Endothelial cell of umbilical vein (primary cell): ENCODE measurements at regions not wholly inside any gene's neighbourhood (a gene's known extent, or its start where the extent isn't known, plus 50 kb on each side); places are given as distances from the start of the nearest gene placed in this dataset.

Experiments used
- BruUV-seq: library from RNA; stranded (reverse); fragments of 400-500 nt; replicated peaks from 2 replicates; lab custom pipeline; 2021; lab: Mats Ljungman, UMichigan
- CTCF ChIA-PET: fragments of 300-600, 350-600 bp; sonication (Branson Sonifier 250); formaldehyde crosslinking; loops from one replicate; lab custom pipeline; 2021; ENCODE audit warnings: antibody characterized with exemption, inconsistent platforms; lab: Charles Lee
- POLR2A ChIA-PET: fragments of 300-600, 350-600 bp; sonication (Branson Sonifier 250); formaldehyde crosslinking; loops from one replicate; lab custom pipeline; 2021; ENCODE audit warnings: antibody characterized with exemption, inconsistent platforms; lab: Charles Lee
- DNase-seq: peaks from one replicate; pipeline ENCODE4 v3.0.0-alpha.2; 2011; ENCODE audit warnings: low read depth, low spot score
- FAIRE-seq: peaks from 2 replicates; lab custom pipeline; 2011; peaks lifted over from hg19 to GRCh38; lab: Jason Lieb, UNC
- H2AFZ ChIP-seq: 2 replicates; pipeline ENCODE4 v1.6.0; 2012; ENCODE audit warnings: low read depth, low read length, control low read depth, inconsistent platforms
- H3K27ac ChIP-seq: 2 replicates; pipeline ENCODE4 v1.5.1; 2011; ENCODE audit warnings: low read depth, mild to moderate bottlenecking, control low read depth, low read length, moderate library complexity; ENCODE audit not compliant: insufficient read depth
- H3K27me3 ChIP-seq, 2 experiments: 2 replicates each; pipeline versions ENCODE4 v1.6.0 to v1.6.1; 2011; ENCODE audit warnings: low read length in 2 of 2, mixed read lengths in 1 of 2; ENCODE audit not compliant: control insufficient read depth in 2 of 2, insufficient read depth in 2 of 2
- H3K36me3 ChIP-seq, 2 experiments: 2 replicates in 1 of 2; 3 replicates in 1 of 2; pipeline ENCODE4 v1.5.1; 2011; ENCODE audit warnings: low read length in 2 of 2, mild to moderate bottlenecking in 1 of 2, moderate library complexity in 1 of 2; ENCODE audit not compliant: control insufficient read depth in 2 of 2, insufficient read depth in 2 of 2; ENCODE audit errors: extremely low read depth in 1 of 2
- H3K4me1 ChIP-seq: 3 replicates; pipeline ENCODE4 v1.5.1; 2011; ENCODE audit warnings: mild to moderate bottlenecking, low read length; ENCODE audit not compliant: control insufficient read depth, insufficient read depth; ENCODE audit errors: extremely low read depth
- H3K4me2 ChIP-seq: 2 replicates; pipeline ENCODE4 v1.6.1; 2011; ENCODE audit warnings: low read length, control low read depth, mixed read lengths; ENCODE audit not compliant: insufficient read depth
- H3K4me3 ChIP-seq, 3 experiments: fragments of 200-600 bp in 1 of 3; sonication (generic), shearing (Covaris generic) in 1 of 3; replicated peaks in 1 of 3; 2 replicates each; pipeline ENCODE4 v1.5.1; 2011 to 2016; ENCODE audit warnings: control low read depth in 3 of 3, low read length in 3 of 3, mild to moderate bottlenecking in 2 of 3, inconsistent platforms in 1 of 3, low read depth in 1 of 3, moderate library complexity in 1 of 3; ENCODE audit not compliant: insufficient read depth in 1 of 3
- H3K79me2 ChIP-seq: 2 replicates; pipeline ENCODE4 v1.6.0; 2012; ENCODE audit warnings: low read length, inconsistent platforms; ENCODE audit not compliant: control insufficient read depth, insufficient read depth
- H3K9ac ChIP-seq: replicated peaks from 2 replicates; pipeline ENCODE3; 2011; ENCODE audit warnings: low read length, control low read depth; ENCODE audit not compliant: insufficient read depth; ENCODE audit errors: extremely low read depth
- H3K9me1 ChIP-seq: replicated peaks from 3 replicates; pipeline ENCODE4 v1.6.0; 2011; ENCODE audit warnings: mild to moderate bottlenecking, low read length; ENCODE audit not compliant: control insufficient read depth, insufficient read depth; ENCODE audit errors: extremely low read depth
- H3K9me3 ChIP-seq: replicated peaks from 2 replicates; pipeline ENCODE4 v1.5.1; 2012; ENCODE audit warnings: low read length, inconsistent platforms; ENCODE audit not compliant: control insufficient read depth, insufficient read depth
- H4K20me1 ChIP-seq: replicated peaks from 2 replicates; pipeline ENCODE3; 2011; ENCODE audit warnings: mild to moderate bottlenecking, low read length; ENCODE audit not compliant: control insufficient read depth, insufficient read depth; ENCODE audit errors: extremely low read depth
- CTCF ChIP-seq, 2 donors: IDR thresholded peaks; 1 replicate in 1 of 2; 2 replicates in 1 of 2; pipeline ENCODE4 v1.5.1; 2011; ENCODE audit warnings: low read length in 2 of 2, mild to moderate bottlenecking in 2 of 2, moderate library complexity in 2 of 2, control low read depth in 1 of 2, inconsistent platforms in 1 of 2, low read depth in 1 of 2; ENCODE audit not compliant: insufficient read depth in 1 of 2; ENCODE audit errors: extremely low read depth in 1 of 2
- EZH2 ChIP-seq: IDR thresholded peaks from 2 replicates; pipeline ENCODE4 v1.6.1; 2012; ENCODE audit warnings: borderline replicate concordance, low read depth, mild to moderate bottlenecking, moderate library complexity, low read length, inconsistent platforms; ENCODE audit not compliant: severe bottlenecking
- FOS ChIP-seq: IDR thresholded peaks from 2 replicates; pipeline ENCODE4 v1.6.1; 2011; ENCODE audit warnings: mild to moderate bottlenecking, low read length, moderate library complexity, borderline replicate concordance; ENCODE audit not compliant: insufficient read depth
- GATA2 ChIP-seq: IDR thresholded peaks from 2 replicates; pipeline ENCODE4 v1.7.0; 2011; ENCODE audit warnings: low read depth, mild to moderate bottlenecking, moderate library complexity, mixed read lengths, low read length; ENCODE audit not compliant: insufficient read length, insufficient read depth
- JUN ChIP-seq: IDR thresholded peaks from 2 replicates; pipeline ENCODE4 v1.6.1; 2011; ENCODE audit warnings: borderline replicate concordance, low read depth; ENCODE audit not compliant: insufficient read length, insufficient read depth
- MAX ChIP-seq: IDR thresholded peaks from 2 replicates; pipeline ENCODE4 v1.6.1; 2011; ENCODE audit not compliant: insufficient read depth, insufficient read length
- MYC ChIP-seq: IDR thresholded peaks from one replicate; pipeline ENCODE4 v1.6.1; 2011; ENCODE audit warnings: mild to moderate bottlenecking, low read depth, low read length
- POLR2A ChIP-seq: IDR thresholded peaks from 2 replicates; pipeline ENCODE4 v1.6.1; 2012; ENCODE audit warnings: low read depth, mild to moderate bottlenecking, control low read depth, low read length
- POLR2AphosphoS5 ChIP-seq: IDR thresholded peaks from 2 replicates; pipeline ENCODE4 v1.6.1; 2012; ENCODE audit warnings: low read depth, mild to moderate bottlenecking, control low read depth, low read length, moderate library complexity; ENCODE audit not compliant: insufficient read depth
- dilution Hi-C: fragments of 300-500 bp; cut with MboI; formaldehyde crosslinking; loops from one replicate; pipeline ENCODE4 v1.15.0; 2019; ENCODE audit warnings: low sequenced_read_pairs; ENCODE audit not compliant: extremely low pct_ligation_motif_present
- intact Hi-C: fragments of 100-400 bp; cut with micrococcal nuclease; formaldehyde crosslinking; loops from one replicate; pipeline ENCODE4 v1.10.0; 2022

- Histone ChIP-seq H3K27me3 (no peaks in the 10 kb centered on the region), H3K27ac (no peak overlapping the region), H3K9me1 (no peaks in the 10 kb centered on the region), H3K4me1 (no peaks in the 10 kb centered on the region), H3K4me2 (no peak overlapping the region), H3K79me2 (no peaks in the 10 kb centered on the region), H3K4me3 (no peak overlapping the region), H3K9me3 (no peaks in the 10 kb centered on the region), H4K20me1 (no peaks in the 10 kb centered on the region), H3K9ac (no peak overlapping the region), H2AFZ (no peak overlapping the region), H3K36me3 (no peaks in the 10 kb centered on the region)
- TF ChIP-seq JUN (no peak), MYC (no peak), GATA2 (no peak), POLR2A (no peak), POLR2AphosphoS5 (no peak), MAX (no peak), CTCF (IDR thresholded peaks at IDR 0.05; ENCODE audit: extremely low read depth in 1 of 2, insufficient read depth in 1 of 2, low read depth in 1 of 2, low read length in 2 of 2) (no peak), EZH2 (no peak), FOS (no peak)
- intact Hi-C loops, result no loop called here
- dilution Hi-C loops, result no loop called here
- FAIRE-seq (no peak), DNase-seq (no peak)
- no TSS peak for BruUV-seq
- ChIA-PET POLR2A (no interaction called here), CTCF (interaction anchor here (1.2 kb wide), 1 partner anchor 63 kb away, joined by 3 read pairs; no protein-coding TSS in a partner anchor)
Measured at GRCh38 chr7:26440233-26441001, 148.8 kb downstream of the SNX10 start.
